H1 (cell line): ENCODE measurements at regions not wholly inside any gene's neighbourhood (a gene's known extent, or its start where the extent isn't known, plus 50 kb on each side); places are given as distances from the start of the nearest gene placed in this dataset.

Source experiments
- KDM5A ChIP-seq: fragments of 200-600 bp; IDR thresholded peaks from 2 replicates; pipeline ENCODE4 v1.7.1; 2012; ENCODE audit warnings: mild to moderate bottlenecking, low read length, inconsistent platforms, mixed read lengths
- POLR2A ChIP-seq, 2 experiments: IDR thresholded peaks; 1 replicate in 1 of 2; 2 replicates in 1 of 2; pipeline ENCODE4 v1.6.1; 2011; ENCODE audit warnings: low read depth in 2 of 2, low read length in 2 of 2, mild to moderate bottlenecking in 2 of 2; ENCODE audit errors: control extremely low read depth in 1 of 2
- RAD21 ChIP-seq, 2 experiments: IDR thresholded peaks in 1 of 2; conservative IDR thresholded peaks in 1 of 2; 2 replicates each; pipeline ENCODE4 v1.6.1; 2011; ENCODE audit warnings: low read depth in 2 of 2, low read length in 2 of 2, improper control_type of control experiment in 1 of 2, inconsistent platforms in 1 of 2, mild to moderate bottlenecking in 1 of 2, moderate library complexity in 1 of 2
- RFX5 ChIP-seq: IDR thresholded peaks from 2 replicates; pipeline ENCODE4 v1.6.1; 2011; ENCODE audit warnings: low read depth, low read length, improper control_type of control experiment, borderline replicate concordance
- TAF1 ChIP-seq: IDR thresholded peaks from 2 replicates; pipeline ENCODE4 v1.6.1; 2011; ENCODE audit warnings: mild to moderate bottlenecking, low read depth, low read length
- ZNF274 ChIP-seq: IDR thresholded peaks from 2 replicates; pipeline ENCODE4 v1.7.0; 2012; ENCODE audit warnings: low read length, borderline replicate concordance; ENCODE audit errors: extremely low read depth
- TF ChIP-seq, protein P1 (sequence below): fragments of 300-600 bp; sonication (generic); IDR thresholded peaks from 2 replicates; pipeline ENCODE4 v1.7.1; 2012; ENCODE audit warnings: low read length, moderate library complexity, mild to moderate bottlenecking, inconsistent platforms; ENCODE audit not compliant: insufficient replicate concordance

DNA sequence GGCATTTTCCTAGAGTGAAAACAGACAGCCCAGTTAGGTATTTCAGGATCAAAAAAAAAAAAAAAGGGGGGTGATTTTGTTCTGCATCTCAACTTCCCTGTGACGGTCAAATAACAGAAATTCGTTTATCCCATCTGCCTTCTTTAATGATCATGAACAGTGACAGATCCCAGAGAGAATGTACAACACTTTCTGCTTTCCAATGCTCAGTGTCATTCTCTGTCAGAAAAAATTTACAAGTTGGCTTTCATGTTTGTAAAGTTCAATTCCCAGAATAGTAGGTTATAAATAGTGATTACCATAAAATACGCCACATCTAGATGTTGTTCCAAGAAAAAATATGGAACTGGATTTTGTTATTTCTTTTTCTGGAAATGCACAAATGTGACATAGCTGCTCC lies 1013.2 kb upstream of the PHF14 start (continued):
- TF ChIP-seq, protein P1, sequence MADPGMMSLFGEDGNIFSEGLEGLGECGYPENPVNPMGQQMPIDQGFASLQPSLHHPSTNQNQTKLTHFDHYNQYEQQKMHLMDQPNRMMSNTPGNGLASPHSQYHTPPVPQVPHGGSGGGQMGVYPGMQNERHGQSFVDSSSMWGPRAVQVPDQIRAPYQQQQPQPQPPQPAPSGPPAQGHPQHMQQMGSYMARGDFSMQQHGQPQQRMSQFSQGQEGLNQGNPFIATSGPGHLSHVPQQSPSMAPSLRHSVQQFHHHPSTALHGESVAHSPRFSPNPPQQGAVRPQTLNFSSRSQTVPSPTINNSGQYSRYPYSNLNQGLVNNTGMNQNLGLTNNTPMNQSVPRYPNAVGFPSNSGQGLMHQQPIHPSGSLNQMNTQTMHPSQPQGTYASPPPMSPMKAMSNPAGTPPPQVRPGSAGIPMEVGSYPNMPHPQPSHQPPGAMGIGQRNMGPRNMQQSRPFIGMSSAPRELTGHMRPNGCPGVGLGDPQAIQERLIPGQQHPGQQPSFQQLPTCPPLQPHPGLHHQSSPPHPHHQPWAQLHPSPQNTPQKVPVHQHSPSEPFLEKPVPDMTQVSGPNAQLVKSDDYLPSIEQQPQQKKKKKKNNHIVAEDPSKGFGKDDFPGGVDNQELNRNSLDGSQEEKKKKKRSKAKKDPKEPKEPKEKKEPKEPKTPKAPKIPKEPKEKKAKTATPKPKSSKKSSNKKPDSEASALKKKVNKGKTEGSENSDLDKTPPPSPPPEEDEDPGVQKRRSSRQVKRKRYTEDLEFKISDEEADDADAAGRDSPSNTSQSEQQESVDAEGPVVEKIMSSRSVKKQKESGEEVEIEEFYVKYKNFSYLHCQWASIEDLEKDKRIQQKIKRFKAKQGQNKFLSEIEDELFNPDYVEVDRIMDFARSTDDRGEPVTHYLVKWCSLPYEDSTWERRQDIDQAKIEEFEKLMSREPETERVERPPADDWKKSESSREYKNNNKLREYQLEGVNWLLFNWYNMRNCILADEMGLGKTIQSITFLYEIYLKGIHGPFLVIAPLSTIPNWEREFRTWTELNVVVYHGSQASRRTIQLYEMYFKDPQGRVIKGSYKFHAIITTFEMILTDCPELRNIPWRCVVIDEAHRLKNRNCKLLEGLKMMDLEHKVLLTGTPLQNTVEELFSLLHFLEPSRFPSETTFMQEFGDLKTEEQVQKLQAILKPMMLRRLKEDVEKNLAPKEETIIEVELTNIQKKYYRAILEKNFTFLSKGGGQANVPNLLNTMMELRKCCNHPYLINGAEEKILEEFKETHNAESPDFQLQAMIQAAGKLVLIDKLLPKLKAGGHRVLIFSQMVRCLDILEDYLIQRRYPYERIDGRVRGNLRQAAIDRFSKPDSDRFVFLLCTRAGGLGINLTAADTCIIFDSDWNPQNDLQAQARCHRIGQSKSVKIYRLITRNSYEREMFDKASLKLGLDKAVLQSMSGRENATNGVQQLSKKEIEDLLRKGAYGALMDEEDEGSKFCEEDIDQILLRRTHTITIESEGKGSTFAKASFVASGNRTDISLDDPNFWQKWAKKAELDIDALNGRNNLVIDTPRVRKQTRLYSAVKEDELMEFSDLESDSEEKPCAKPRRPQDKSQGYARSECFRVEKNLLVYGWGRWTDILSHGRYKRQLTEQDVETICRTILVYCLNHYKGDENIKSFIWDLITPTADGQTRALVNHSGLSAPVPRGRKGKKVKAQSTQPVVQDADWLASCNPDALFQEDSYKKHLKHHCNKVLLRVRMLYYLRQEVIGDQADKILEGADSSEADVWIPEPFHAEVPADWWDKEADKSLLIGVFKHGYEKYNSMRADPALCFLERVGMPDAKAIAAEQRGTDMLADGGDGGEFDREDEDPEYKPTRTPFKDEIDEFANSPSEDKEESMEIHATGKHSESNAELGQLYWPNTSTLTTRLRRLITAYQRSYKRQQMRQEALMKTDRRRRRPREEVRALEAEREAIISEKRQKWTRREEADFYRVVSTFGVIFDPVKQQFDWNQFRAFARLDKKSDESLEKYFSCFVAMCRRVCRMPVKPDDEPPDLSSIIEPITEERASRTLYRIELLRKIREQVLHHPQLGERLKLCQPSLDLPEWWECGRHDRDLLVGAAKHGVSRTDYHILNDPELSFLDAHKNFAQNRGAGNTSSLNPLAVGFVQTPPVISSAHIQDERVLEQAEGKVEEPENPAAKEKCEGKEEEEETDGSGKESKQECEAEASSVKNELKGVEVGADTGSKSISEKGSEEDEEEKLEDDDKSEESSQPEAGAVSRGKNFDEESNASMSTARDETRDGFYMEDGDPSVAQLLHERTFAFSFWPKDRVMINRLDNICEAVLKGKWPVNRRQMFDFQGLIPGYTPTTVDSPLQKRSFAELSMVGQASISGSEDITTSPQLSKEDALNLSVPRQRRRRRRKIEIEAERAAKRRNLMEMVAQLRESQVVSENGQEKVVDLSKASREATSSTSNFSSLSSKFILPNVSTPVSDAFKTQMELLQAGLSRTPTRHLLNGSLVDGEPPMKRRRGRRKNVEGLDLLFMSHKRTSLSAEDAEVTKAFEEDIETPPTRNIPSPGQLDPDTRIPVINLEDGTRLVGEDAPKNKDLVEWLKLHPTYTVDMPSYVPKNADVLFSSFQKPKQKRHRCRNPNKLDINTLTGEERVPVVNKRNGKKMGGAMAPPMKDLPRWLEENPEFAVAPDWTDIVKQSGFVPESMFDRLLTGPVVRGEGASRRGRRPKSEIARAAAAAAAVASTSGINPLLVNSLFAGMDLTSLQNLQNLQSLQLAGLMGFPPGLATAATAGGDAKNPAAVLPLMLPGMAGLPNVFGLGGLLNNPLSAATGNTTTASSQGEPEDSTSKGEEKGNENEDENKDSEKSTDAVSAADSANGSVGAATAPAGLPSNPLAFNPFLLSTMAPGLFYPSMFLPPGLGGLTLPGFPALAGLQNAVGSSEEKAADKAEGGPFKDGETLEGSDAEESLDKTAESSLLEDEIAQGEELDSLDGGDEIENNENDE = no peak
- TF ChIP-seq RAD21 (IDR thresholded peaks at IDR 0.05 in 1 of 2, conservative IDR thresholded peaks at IDR 0.05 in 1 of 2; ENCODE audit: low read depth in 2 of 2, low read length in 2 of 2) (no peak), POLR2A (IDR thresholded peaks at IDR 0.05; ENCODE audit: control extremely low read depth in 1 of 2, low read depth in 2 of 2, low read length in 2 of 2) (no peak), TAF1 (no peak), RFX5 (no peak), KDM5A (no peak), ZNF274 (no peak)
